AG04450 (cell line): ENCODE measurements at regions not wholly inside any gene's neighbourhood (a gene's known extent, or its start where the extent isn't known, plus 50 kb on each side); places are given as distances from the start of the nearest gene placed in this dataset.

Source experiments
- CTCF ChIA-PET: fragments of 300-600, 350-600 bp; formaldehyde crosslinking; extraction: SDS; loops from one replicate; lab custom pipeline; 2022; ENCODE audit warnings: antibody characterized with exemption, inconsistent platforms; lab: Charles Lee
- POLR2A ChIA-PET: fragments of 350-600 bp; formaldehyde crosslinking; extraction: SDS; loops from one replicate; lab custom pipeline; 2021; ENCODE audit warnings: antibody characterized with exemption, inconsistent platforms; lab: Yijun Ruan, JAX
- DNase-seq: peaks from one replicate; pipeline ENCODE4 v3.0.0-alpha.2; 2011; ENCODE audit warnings: low read depth, low spot score
- H3K27ac ChIP-seq: one replicate; pipeline ENCODE4 v1.5.1; 2012; ENCODE audit warnings: low read depth, low read length, control low read depth
- H3K27me3 ChIP-seq: one replicate; pipeline ENCODE4 v1.6.0; 2012; ENCODE audit warnings: low read length; ENCODE audit not compliant: control insufficient read depth, insufficient read depth
- H3K4me3 ChIP-seq: 2 replicates; pipeline ENCODE4 v1.5.1; 2011; ENCODE audit warnings: mild to moderate bottlenecking, low read depth, low read length, control low read depth
- H3K9me3 ChIP-seq: 2 replicates; pipeline ENCODE4 v1.5.1; 2012; ENCODE audit warnings: low read length; ENCODE audit not compliant: control insufficient read depth, insufficient read depth
- CTCF ChIP-seq: IDR thresholded peaks from 2 replicates; pipeline ENCODE4 v1.5.1; 2011; ENCODE audit warnings: low read depth, low read length, control low read depth, inconsistent platforms

- Histone ChIP-seq H3K9me3 (no peaks in the 10 kb centered on the region), H3K27ac (no peak overlapping the region), H3K4me3 (no peak overlapping the region), H3K27me3 (no peaks in the 10 kb centered on the region)
- TF ChIP-seq CTCF, result no peak
- CTCF ChIA-PET, result interaction anchor here (2.3 kb wide), 1 partner anchor 9 kb away, joined by 21 read pairs; no protein-coding TSS in a partner anchor
- POLR2A ChIA-PET, result interaction anchor here (1.3 kb wide), 1 partner anchor 9 kb away, joined by 3 read pairs; no protein-coding TSS in a partner anchor
- DNase-seq, result no peak
These were observed 528.2 kb downstream of the ZIC1 start for GRCh38 chr3:147937341-147937740.

- Histone ChIP-seq H3K4me3 (no peak overlapping the region), H3K27me3 (no peaks in the 10 kb centered on the region), H3K27ac (no peak overlapping the region), H3K9me3 (no peaks in the 10 kb centered on the region)
- no peak for TF ChIP-seq CTCF
- DNase-seq, result no peak
- POLR2A ChIA-PET, result no interaction called here
- CTCF ChIA-PET, result interaction anchor here (2.3 kb wide), 1 partner anchor 8 kb away, joined by 21 read pairs; no protein-coding TSS in a partner anchor
These were observed 528.7 kb downstream of the ZIC1 start for GRCh38 chr3:147937891-147938290.

- H3K27ac ChIP-seq, result no peak overlapping the region
- CTCF ChIA-PET, result interaction anchor here (0.9 kb wide), 1 partner anchor 11 kb away, joined by 3 read pairs; no protein-coding TSS in a partner anchor
- DNase-seq, result no peak
- no peaks in the 10 kb centered on the region for H3K27me3 ChIP-seq
- no peak for TF ChIP-seq CTCF
- no peaks in the 10 kb centered on the region for H3K9me3 ChIP-seq
- POLR2A ChIA-PET, result no interaction called here
- H3K4me3 ChIP-seq, result no peak overlapping the region
These were observed 530.3 kb downstream of the ZIC1 start for GRCh38 chr3:147939425-147939824.

GRCh38 chr3:147939839-147940238 lies 530.7 kb downstream of the ZIC1 start:
- H3K27ac ChIP-seq, result no peak overlapping the region

More at GRCh38 chr3:147939839-147940238, 530.7 kb downstream of the ZIC1 start:
- CTCF ChIA-PET, result interaction anchor here (0.9 kb wide), 1 partner anchor 11 kb away, joined by 3 read pairs; no protein-coding TSS in a partner anchor
- Histone ChIP-seq H3K4me3 (no peak overlapping the region), H3K27me3 (no peaks in the 10 kb centered on the region), H3K9me3 (no peaks in the 10 kb centered on the region)
- no peak for TF ChIP-seq CTCF
- POLR2A ChIA-PET, result no interaction called here
- no peak for DNase-seq
